ENCODE measurements at regions not wholly inside any gene's neighbourhood (a gene's known extent, or its start where the extent isn't known, plus 50 kb on each side); places are given as distances from the start of the nearest gene placed in this dataset.

DNA sequence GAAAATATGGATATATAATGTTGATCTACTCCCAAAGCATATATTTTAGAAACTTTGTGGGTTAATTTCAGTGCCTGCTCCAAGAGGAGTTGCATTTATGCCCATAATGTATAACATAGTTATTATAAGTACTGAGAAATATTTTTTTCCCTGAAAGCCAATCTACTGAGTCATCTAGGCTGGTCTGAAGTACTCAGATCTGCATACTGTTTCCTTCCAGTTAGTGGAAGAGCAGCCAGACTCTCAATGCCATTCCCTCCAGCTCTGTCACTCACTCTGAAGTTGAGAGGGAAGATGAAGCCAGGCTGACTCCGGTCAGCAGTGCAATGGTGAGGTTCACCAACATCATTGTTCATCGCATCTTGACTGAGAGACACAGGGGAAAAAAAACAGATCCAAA, 505.1 kb downstream of the PPARGC1A start:
- no peak overlapping the region for H3K9ac ChIP-seq (ENCODE audit: low read length)
- no peaks in the 10 kb centered on the region for H3K4me1 ChIP-seq (ENCODE audit: insufficient read depth, low read length)
- no peak overlapping the region for H3K4me2 ChIP-seq (ENCODE audit: low read length)
- H3K27ac ChIP-seq (ENCODE audit: low read length): no peak overlapping the region
- TF ChIP-seq, protein P1, sequence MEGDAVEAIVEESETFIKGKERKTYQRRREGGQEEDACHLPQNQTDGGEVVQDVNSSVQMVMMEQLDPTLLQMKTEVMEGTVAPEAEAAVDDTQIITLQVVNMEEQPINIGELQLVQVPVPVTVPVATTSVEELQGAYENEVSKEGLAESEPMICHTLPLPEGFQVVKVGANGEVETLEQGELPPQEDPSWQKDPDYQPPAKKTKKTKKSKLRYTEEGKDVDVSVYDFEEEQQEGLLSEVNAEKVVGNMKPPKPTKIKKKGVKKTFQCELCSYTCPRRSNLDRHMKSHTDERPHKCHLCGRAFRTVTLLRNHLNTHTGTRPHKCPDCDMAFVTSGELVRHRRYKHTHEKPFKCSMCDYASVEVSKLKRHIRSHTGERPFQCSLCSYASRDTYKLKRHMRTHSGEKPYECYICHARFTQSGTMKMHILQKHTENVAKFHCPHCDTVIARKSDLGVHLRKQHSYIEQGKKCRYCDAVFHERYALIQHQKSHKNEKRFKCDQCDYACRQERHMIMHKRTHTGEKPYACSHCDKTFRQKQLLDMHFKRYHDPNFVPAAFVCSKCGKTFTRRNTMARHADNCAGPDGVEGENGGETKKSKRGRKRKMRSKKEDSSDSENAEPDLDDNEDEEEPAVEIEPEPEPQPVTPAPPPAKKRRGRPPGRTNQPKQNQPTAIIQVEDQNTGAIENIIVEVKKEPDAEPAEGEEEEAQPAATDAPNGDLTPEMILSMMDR (conservative IDR thresholded peaks at IDR 0.05; ENCODE audit: low read depth, low read length): no peak
- TF ChIP-seq EZH2phosphoT487 (IDR thresholded peaks at IDR 0.05; ENCODE audit: borderline replicate concordance, low read length) (no peak), EZH2 (IDR thresholded peaks at IDR 0.05; ENCODE audit: low read length, unreplicated experiment) (no peak)
- ATAC-seq (no peak), DNase-seq (peak; percentile 31)
- intact Hi-C loops (cut with micrococcal nuclease): no loop called here
- no peaks in the 10 kb centered on the region for H3F3A ChIP-seq (ENCODE audit: low read length, unreplicated experiment)
- ChIA-PET CTCF (no interaction called here), POLR2A (ENCODE audit: unreplicated experiment) (no interaction called here)
- no peak overlapping the region for H3K4me3 ChIP-seq (ENCODE audit: low read length)
- H3K9me2 ChIP-seq (replicated peaks; ENCODE audit: low read length): no peaks in the 10 kb centered on the region
- no peaks in the 10 kb centered on the region for H3K36me3 ChIP-seq (ENCODE audit: low read depth, low read length)
- H3K79me2 ChIP-seq (ENCODE audit: low read length): no peaks in the 10 kb centered on the region
- no peak overlapping the region for H2AFZ ChIP-seq (ENCODE audit: low read length)
- H3K27me3 ChIP-seq (ENCODE audit: low read length): no peaks in the 10 kb centered on the region
- no peaks in the 10 kb centered on the region for H4K20me1 ChIP-seq (ENCODE audit: low read length)
- BruUV-seq (replicated peaks): no TSS peak
- H3K9me3 ChIP-seq (ENCODE audit: low read length): no peaks in the 10 kb centered on the region

DNA sequence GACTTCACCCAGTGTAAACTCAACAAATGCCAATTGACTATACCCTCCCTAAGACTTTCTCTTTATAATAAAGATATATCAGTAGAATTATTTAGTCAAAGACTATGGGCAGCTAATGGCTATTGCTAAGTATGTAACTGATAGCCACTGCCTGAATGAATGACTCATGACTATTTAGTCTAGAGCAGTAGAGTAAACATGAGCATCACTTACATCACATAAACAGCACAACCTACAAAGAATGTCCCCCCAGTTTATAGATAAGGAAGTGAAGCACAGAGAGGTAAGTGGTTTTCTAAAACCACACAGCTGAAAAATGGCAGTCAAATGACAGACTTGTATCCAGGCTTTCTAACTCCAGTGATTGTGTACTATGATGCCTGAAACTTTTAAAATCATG, 507.0 kb downstream of the PPARGC1A start:
- no peak overlapping the region for H3K9ac ChIP-seq (ENCODE audit: low read length)
- no peaks in the 10 kb centered on the region for H3K36me3 ChIP-seq (ENCODE audit: low read depth, low read length)
- H3K4me2 ChIP-seq (ENCODE audit: low read length): no peak overlapping the region
- no peak overlapping the region for H3K4me3 ChIP-seq (ENCODE audit: low read length)
- no TSS peak for BruUV-seq (replicated peaks)
- POLR2A ChIA-PET (ENCODE audit: unreplicated experiment): no interaction called here
- H3K9me3 ChIP-seq (ENCODE audit: low read length): no peaks in the 10 kb centered on the region
- CTCF ChIA-PET: no interaction called here
- no peaks in the 10 kb centered on the region for H3K9me2 ChIP-seq (replicated peaks; ENCODE audit: low read length)
- H3K27ac ChIP-seq (ENCODE audit: low read length): no peak overlapping the region
- no peaks in the 10 kb centered on the region for H3F3A ChIP-seq (ENCODE audit: low read length, unreplicated experiment)
- intact Hi-C loops (cut with micrococcal nuclease): no loop called here
- H4K20me1 ChIP-seq (ENCODE audit: low read length): no peaks in the 10 kb centered on the region
- DNase-seq: peak; percentile 23
- no peak overlapping the region for H2AFZ ChIP-seq (ENCODE audit: low read length)
- no peaks in the 10 kb centered on the region for H3K79me2 ChIP-seq (ENCODE audit: low read length)
- H3K4me1 ChIP-seq (ENCODE audit: insufficient read depth, low read length): no peaks in the 10 kb centered on the region
- H3K27me3 ChIP-seq (ENCODE audit: low read length): no peaks in the 10 kb centered on the region
- no peak for TF ChIP-seq EZH2phosphoT487 (IDR thresholded peaks at IDR 0.05; ENCODE audit: borderline replicate concordance, low read length)
- TF ChIP-seq EZH2 (IDR thresholded peaks at IDR 0.05; ENCODE audit: low read length, unreplicated experiment): no peak
- TF ChIP-seq, protein P1 (conservative IDR thresholded peaks at IDR 0.05; ENCODE audit: low read depth, low read length): no peak
- no peak for ATAC-seq

DNA sequence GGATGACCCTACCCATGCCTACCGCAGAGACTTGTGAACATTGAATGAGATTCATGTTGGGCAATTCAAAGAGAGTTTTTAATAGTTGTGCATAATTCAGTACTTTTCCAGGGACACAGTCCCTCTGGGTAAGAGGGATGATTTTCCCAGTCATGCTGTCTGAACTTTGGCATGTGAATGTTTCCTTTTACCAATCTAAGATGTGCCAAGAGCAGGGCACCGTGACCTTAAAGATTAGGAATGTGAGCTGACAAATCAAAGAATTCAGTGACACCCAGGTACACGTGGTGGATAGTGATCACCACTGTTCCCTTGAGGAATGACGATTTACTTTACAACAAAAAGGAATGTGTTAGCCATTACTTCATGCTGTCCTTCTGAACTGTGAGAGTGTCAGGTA, 515.6 kb downstream of the PPARGC1A start:
- no peak overlapping the region for H3K4me2 ChIP-seq (ENCODE audit: low read length)
- DNase-seq: no peak

More for the DNA sequence above, 515.6 kb downstream of the PPARGC1A start:
- POLR2A ChIA-PET (ENCODE audit: unreplicated experiment): no interaction called here
- Histone ChIP-seq H3K9me3 (ENCODE audit: low read length) (no peaks in the 10 kb centered on the region), H3K27ac (ENCODE audit: low read length) (no peak overlapping the region), H3K4me1 (ENCODE audit: insufficient read depth, low read length) (no peaks in the 10 kb centered on the region), H2AFZ (ENCODE audit: low read length) (no peak overlapping the region), H3K4me3 (ENCODE audit: low read length) (no peak overlapping the region), H3K36me3 (ENCODE audit: low read depth, low read length) (no peaks in the 10 kb centered on the region), H3K79me2 (ENCODE audit: low read length) (no peaks in the 10 kb centered on the region), H4K20me1 (ENCODE audit: low read length) (no peaks in the 10 kb centered on the region), H3F3A (ENCODE audit: low read length, unreplicated experiment) (no peaks in the 10 kb centered on the region), H3K9ac (ENCODE audit: low read length) (no peak overlapping the region), H3K27me3 (ENCODE audit: low read length) (no peaks in the 10 kb centered on the region), H3K9me2 (replicated peaks; ENCODE audit: low read length) (no peaks in the 10 kb centered on the region)
- ATAC-seq: no peak
- intact Hi-C loops (cut with micrococcal nuclease): no loop called here
- BruUV-seq (replicated peaks): no TSS peak
- no peak for TF ChIP-seq EZH2phosphoT487 (IDR thresholded peaks at IDR 0.05; ENCODE audit: borderline replicate concordance, low read length)
- TF ChIP-seq, protein P1 (conservative IDR thresholded peaks at IDR 0.05; ENCODE audit: low read depth, low read length): no peak
- TF ChIP-seq EZH2 (IDR thresholded peaks at IDR 0.05; ENCODE audit: low read length, unreplicated experiment): no peak
- CTCF ChIA-PET: no interaction called here

All from PC-3 (cell line).